Activated CD4-positive, alpha-beta T cell treated with anti-CD3 and anti-CD28 coated beads, Interleukin-2, amount 10 ng/mL, durations not matched to agents 24 days and 14 days (primary cell): ENCODE measurements at regions not wholly inside any gene's neighbourhood (a gene's known extent, or its start where the extent isn't known, plus 50 kb on each side); places are given as distances from the start of the nearest gene placed in this dataset.

Experiments
- DNase-seq: peaks from one replicate; pipeline ENCODE4 v3.0.0; 2022
- H3K27ac Mint-ChIP-seq: one replicate; pipeline ENCODE4 v1.8.0; 2022; ENCODE audit warnings: mild to moderate bottlenecking, mixed read lengths
- H3K27me3 Mint-ChIP-seq: one replicate; pipeline ENCODE4 v1.8.0; 2022; ENCODE audit warnings: mixed read lengths
- H3K36me3 Mint-ChIP-seq: one replicate; pipeline ENCODE4 v1.8.0; 2022; ENCODE audit warnings: low read depth, mild to moderate bottlenecking, mixed read lengths
- H3K4me1 Mint-ChIP-seq: one replicate; pipeline ENCODE4 v1.8.0; 2021; ENCODE audit warnings: mixed read lengths
- H3K4me3 Mint-ChIP-seq: one replicate; pipeline ENCODE4 v1.8.0; 2022; ENCODE audit warnings: mild to moderate bottlenecking, moderate library complexity, mixed read lengths
- H3K9me3 Mint-ChIP-seq: one replicate; pipeline ENCODE4 v1.8.0; 2021; ENCODE audit warnings: mixed read lengths
- intact Hi-C: fragments of 100-400 bp; cut with micrococcal nuclease; formaldehyde crosslinking; loops from one replicate; pipeline ENCODE4 v1.15.1; 2023

GRCh38 chr4:14069886-14070285 is 442.4 kb upstream of the BOD1L1 start:
- H3K27ac Mint-ChIP-seq, result no peak overlapping the region
- H3K27me3 Mint-ChIP-seq, result no peaks in the 10 kb centered on the region
- no peaks in the 10 kb centered on the region for H3K36me3 Mint-ChIP-seq
- no peak overlapping the region for H3K4me3 Mint-ChIP-seq
- H3K4me1 Mint-ChIP-seq, result no peaks in the 10 kb centered on the region
- intact Hi-C loops, result no loop called here
- DNase-seq, result no peak
- peaks cover 13% of the 10 kb centered on the region for H3K9me3 Mint-ChIP-seq

GRCh38 chr4:14070289-14070880 is 442.9 kb upstream of the BOD1L1 start:
- H3K27ac Mint-ChIP-seq, result no peak overlapping the region
- H3K9me3 Mint-ChIP-seq, result peaks cover 13% of the 10 kb centered on the region
- H3K4me1 Mint-ChIP-seq, result no peaks in the 10 kb centered on the region
- no peaks in the 10 kb centered on the region for H3K27me3 Mint-ChIP-seq
- no peak for DNase-seq
- no peaks in the 10 kb centered on the region for H3K36me3 Mint-ChIP-seq
- no peak overlapping the region for H3K4me3 Mint-ChIP-seq
- intact Hi-C loops, result no loop called here

- H3K9me3 Mint-ChIP-seq, result peaks cover 13% of the 10 kb centered on the region
- intact Hi-C loops, result no loop called here
- no peak overlapping the region for H3K4me3 Mint-ChIP-seq
- DNase-seq, result no peak
- no peak overlapping the region for H3K27ac Mint-ChIP-seq
- H3K36me3 Mint-ChIP-seq, result no peaks in the 10 kb centered on the region
- no peaks in the 10 kb centered on the region for H3K4me1 Mint-ChIP-seq
- no peaks in the 10 kb centered on the region for H3K27me3 Mint-ChIP-seq
Observed at GRCh38 chr4:14072506-14072905, 445.0 kb upstream of the BOD1L1 start.

GRCh38 chr4:14076776-14077175 is 449.3 kb upstream of the BOD1L1 start:
- intact Hi-C loops, result no loop called here
- H3K27me3 Mint-ChIP-seq, result no peaks in the 10 kb centered on the region
- H3K27ac Mint-ChIP-seq, result no peak overlapping the region
- H3K36me3 Mint-ChIP-seq, result no peaks in the 10 kb centered on the region
- peaks cover 13% of the 10 kb centered on the region for H3K9me3 Mint-ChIP-seq
- H3K4me3 Mint-ChIP-seq, result no peak overlapping the region
- DNase-seq, result no peak
- H3K4me1 Mint-ChIP-seq, result no peaks in the 10 kb centered on the region

GRCh38 chr4:14078326-14078725 is 450.8 kb upstream of the BOD1L1 start:
- Mint-ChIP-seq H3K27me3 (no peaks in the 10 kb centered on the region), H3K27ac (no peak overlapping the region), H3K4me3 (no peak overlapping the region), H3K4me1 (no peaks in the 10 kb centered on the region), H3K36me3 (no peaks in the 10 kb centered on the region), H3K9me3 (peaks cover 4% of the 10 kb centered on the region)
- intact Hi-C loops, result no loop called here
- DNase-seq, result no peak

GRCh38 chr4:14079601-14080000 is 452.1 kb upstream of the BOD1L1 start:
- intact Hi-C loops, result no loop called here
- H3K36me3 Mint-ChIP-seq, result no peaks in the 10 kb centered on the region
- H3K27ac Mint-ChIP-seq, result no peak overlapping the region
- DNase-seq, result no peak
- H3K4me3 Mint-ChIP-seq, result no peak overlapping the region
- H3K9me3 Mint-ChIP-seq, result no peaks in the 10 kb centered on the region
- H3K27me3 Mint-ChIP-seq, result no peaks in the 10 kb centered on the region
- H3K4me1 Mint-ChIP-seq, result no peaks in the 10 kb centered on the region

GRCh38 chr4:14083150-14083549 is 455.6 kb upstream of the BOD1L1 start:
- Mint-ChIP-seq H3K36me3 (no peaks in the 10 kb centered on the region), H3K4me1 (no peaks in the 10 kb centered on the region), H3K27me3 (no peaks in the 10 kb centered on the region), H3K4me3 (no peak overlapping the region), H3K27ac (no peak overlapping the region), H3K9me3 (no peaks in the 10 kb centered on the region)
- intact Hi-C loops, result no loop called here
- no peak for DNase-seq

- no peaks in the 10 kb centered on the region for H3K9me3 Mint-ChIP-seq
- intact Hi-C loops, result no loop called here
- no peaks in the 10 kb centered on the region for H3K36me3 Mint-ChIP-seq
- no peaks in the 10 kb centered on the region for H3K27me3 Mint-ChIP-seq
- H3K27ac Mint-ChIP-seq, result no peak overlapping the region
- H3K4me1 Mint-ChIP-seq, result no peaks in the 10 kb centered on the region
- no peak for DNase-seq
- H3K4me3 Mint-ChIP-seq, result no peak overlapping the region
Observed at GRCh38 chr4:14084598-14084997, 457.1 kb upstream of the BOD1L1 start.

GRCh38 chr4:14087459-14087858 is 459.9 kb upstream of the BOD1L1 start:
- Mint-ChIP-seq H3K27ac (no peak overlapping the region), H3K36me3 (no peaks in the 10 kb centered on the region), H3K9me3 (peaks cover 7% of the 10 kb centered on the region), H3K4me1 (no peaks in the 10 kb centered on the region), H3K27me3 (no peaks in the 10 kb centered on the region), H3K4me3 (no peak overlapping the region)
- no peak for DNase-seq
- intact Hi-C loops, result no loop called here

GRCh38 chr4:14087921-14088320 is 460.4 kb upstream of the BOD1L1 start:
- H3K4me1 Mint-ChIP-seq, result no peaks in the 10 kb centered on the region
- no peak for DNase-seq
- H3K36me3 Mint-ChIP-seq, result no peaks in the 10 kb centered on the region
- peaks cover 7% of the 10 kb centered on the region for H3K9me3 Mint-ChIP-seq
- no peaks in the 10 kb centered on the region for H3K27me3 Mint-ChIP-seq
- intact Hi-C loops, result no loop called here
- H3K27ac Mint-ChIP-seq, result no peak overlapping the region
- no peak overlapping the region for H3K4me3 Mint-ChIP-seq

GRCh38 chr4:14091531-14091930 is 464.0 kb upstream of the BOD1L1 start:
- DNase-seq, result no peak
- intact Hi-C loops, result no loop called here
- Mint-ChIP-seq H3K4me1 (no peaks in the 10 kb centered on the region), H3K27ac (no peak overlapping the region), H3K9me3 (peaks cover 7% of the 10 kb centered on the region), H3K27me3 (no peaks in the 10 kb centered on the region), H3K36me3 (no peaks in the 10 kb centered on the region), H3K4me3 (no peak overlapping the region)

GRCh38 chr4:14091966-14092365 is 464.4 kb upstream of the BOD1L1 start:
- DNase-seq, result no peak
- intact Hi-C loops, result no loop called here
- H3K27ac Mint-ChIP-seq, result no peak overlapping the region
- no peaks in the 10 kb centered on the region for H3K4me1 Mint-ChIP-seq
- no peak overlapping the region for H3K4me3 Mint-ChIP-seq
- H3K9me3 Mint-ChIP-seq, result peaks cover 7% of the 10 kb centered on the region
- H3K27me3 Mint-ChIP-seq, result no peaks in the 10 kb centered on the region
- H3K36me3 Mint-ChIP-seq, result no peaks in the 10 kb centered on the region

- DNase-seq, result no peak
- no peaks in the 10 kb centered on the region for H3K4me1 Mint-ChIP-seq
- no peaks in the 10 kb centered on the region for H3K36me3 Mint-ChIP-seq
- H3K27ac Mint-ChIP-seq, result no peak overlapping the region
- peaks cover 7% of the 10 kb centered on the region for H3K9me3 Mint-ChIP-seq
- no peak overlapping the region for H3K4me3 Mint-ChIP-seq
- intact Hi-C loops, result no loop called here
- H3K27me3 Mint-ChIP-seq, result no peaks in the 10 kb centered on the region
Observed at GRCh38 chr4:14092741-14093140, 465.2 kb upstream of the BOD1L1 start.

- intact Hi-C loops, result no loop called here
- H3K36me3 Mint-ChIP-seq, result no peaks in the 10 kb centered on the region
- no peak for DNase-seq
- no peaks in the 10 kb centered on the region for H3K4me1 Mint-ChIP-seq
- H3K27ac Mint-ChIP-seq, result no peak overlapping the region
- no peaks in the 10 kb centered on the region for H3K27me3 Mint-ChIP-seq
- peaks cover 5% of the 10 kb centered on the region for H3K9me3 Mint-ChIP-seq
- H3K4me3 Mint-ChIP-seq, result no peak overlapping the region
Observed at GRCh38 chr4:14095831-14096230, 468.3 kb upstream of the BOD1L1 start.

GRCh38 chr4:14096396-14096965 is 469.0 kb upstream of the BOD1L1 start:
- no peaks in the 10 kb centered on the region for H3K4me1 Mint-ChIP-seq
- no peak overlapping the region for H3K27ac Mint-ChIP-seq
- H3K36me3 Mint-ChIP-seq, result no peaks in the 10 kb centered on the region
- H3K4me3 Mint-ChIP-seq, result no peak overlapping the region
- H3K27me3 Mint-ChIP-seq, result no peaks in the 10 kb centered on the region
- intact Hi-C loops, result no loop called here
- DNase-seq, result no peak
- peaks cover 4% of the 10 kb centered on the region for H3K9me3 Mint-ChIP-seq
